GM23248 (cell line): ENCODE measurements at regions not wholly inside any gene's neighbourhood (a gene's known extent, or its start where the extent isn't known, plus 50 kb on each side); places are given as distances from the start of the nearest gene placed in this dataset.

Experiments
- DNase-seq: peaks from one replicate; pipeline ENCODE4 v3.0.0-alpha.2; 2015
- H2AFZ ChIP-seq: fragments of 200-600 bp; sonication (generic); 2 replicates; pipeline ENCODE4 v1.6.1; 2016; ENCODE audit warnings: antibody characterized with exemption
- H3F3A ChIP-seq: fragments of 200-600 bp; sonication (generic); 2 replicates; pipeline ENCODE4 v1.6.1; 2016; ENCODE audit warnings: mild to moderate bottlenecking, antibody characterized with exemption, mixed run types; ENCODE audit not compliant: insufficient read depth
- H3K27ac ChIP-seq: fragments of 200-600 bp; sonication (generic); 2 replicates; pipeline ENCODE4 v1.5.1; 2016; ENCODE audit warnings: mild to moderate bottlenecking
- H3K27me3 ChIP-seq: fragments of 200-600 bp; sonication (generic); replicated peaks from 2 replicates; pipeline ENCODE4 v1.6.1; 2016; ENCODE audit warnings: mild to moderate bottlenecking; ENCODE audit not compliant: insufficient read depth
- H3K36me3 ChIP-seq: fragments of 200-600 bp; sonication (generic); 2 replicates; pipeline ENCODE4 v1.6.1; 2016; ENCODE audit warnings: low read depth, mild to moderate bottlenecking
- H3K4me1 ChIP-seq: fragments of 200-600 bp; sonication (generic); 2 replicates; pipeline ENCODE4 v1.6.1; 2016; ENCODE audit warnings: mild to moderate bottlenecking; ENCODE audit not compliant: insufficient read depth
- H3K4me2 ChIP-seq: fragments of 200-600 bp; sonication (generic); one replicate; pipeline ENCODE4 v1.6.1; 2016; ENCODE audit warnings: mild to moderate bottlenecking; ENCODE audit not compliant: unreplicated experiment
- H3K4me3 ChIP-seq: fragments of 200-600 bp; sonication (generic); 2 replicates; pipeline ENCODE4 v1.5.1; 2016; ENCODE audit warnings: mild to moderate bottlenecking
- H3K79me2 ChIP-seq: fragments of 200-600 bp; sonication (generic); 2 replicates; pipeline ENCODE4 v1.6.1; 2016; ENCODE audit warnings: mild to moderate bottlenecking; ENCODE audit not compliant: insufficient read depth
- H3K9ac ChIP-seq: fragments of 200-600 bp; sonication (generic); 2 replicates; pipeline ENCODE4 v1.6.1; 2016; ENCODE audit warnings: mild to moderate bottlenecking
- H3K9me2 ChIP-seq: fragments of 200-600 bp; sonication (generic); 2 replicates; pipeline ENCODE4 v1.6.1; 2016; ENCODE audit warnings: mixed run types, mild to moderate bottlenecking, moderate library complexity; ENCODE audit not compliant: insufficient read depth
- H3K9me3 ChIP-seq: fragments of 200-600 bp; sonication (generic); one replicate; pipeline ENCODE4 v1.6.1; 2017; ENCODE audit warnings: low read depth
- H4K20me1 ChIP-seq: fragments of 200-600 bp; sonication (generic); 2 replicates; pipeline ENCODE4 v1.6.0; 2016; ENCODE audit not compliant: insufficient read depth
- EZH2 ChIP-seq: fragments of 200-600 bp; sonication (generic); IDR thresholded peaks from 2 replicates; pipeline ENCODE4 v1.6.1; 2018; ENCODE audit warnings: antibody characterized with exemption, mild to moderate bottlenecking; ENCODE audit not compliant: insufficient read depth, poor library complexity, severe bottlenecking
- EZH2phosphoT487 ChIP-seq: fragments of 200-600 bp; sonication (generic); IDR thresholded peaks from 2 replicates; pipeline ENCODE4 v1.6.1; 2018; ENCODE audit warnings: antibody characterized with exemption, moderate library complexity, mild to moderate bottlenecking, low read depth; ENCODE audit not compliant: insufficient read depth
- WGBS, 2 experiments: methylation state at CpG; one replicate each; pipeline ENCODE4 v1.1.6; 2015 to 2017; ENCODE audit warnings: low lambda C conversion rate in 2 of 2, low coverage in 1 of 2; ENCODE audit errors: missing lambda C conversion rate in 2 of 2; 5-methylcytosine and 5-hydroxymethylcytosine counted together
- in situ Hi-C: fragments of 300-500 bp; cut with MboI; formaldehyde crosslinking; loops from 2 replicates; pipeline ENCODE4 v1.15.0; 2020

- in situ Hi-C loops: no loop called here
- H3K9me2 ChIP-seq: no peaks in the 10 kb centered on the region
- H3K4me3 ChIP-seq: no peak overlapping the region
- H3K27me3 ChIP-seq: 0 out of 2 replicates have a peak, but pooled peaks cover 3% of the 10 kb centered on the region
- no peak overlapping the region for H3K27ac ChIP-seq
- no peaks in the 10 kb centered on the region for H3K36me3 ChIP-seq
- H2AFZ ChIP-seq: no peak overlapping the region
- TF ChIP-seq EZH2: no peak
- TF ChIP-seq EZH2phosphoT487: no peak
- H3K4me1 ChIP-seq: no peaks in the 10 kb centered on the region
- 29 to 37% methylated on average over 7 of the region's 7 CpGs for WGBS, 2 experiments
- no peaks in the 10 kb centered on the region for H3K79me2 ChIP-seq
- H3K9ac ChIP-seq: no peak overlapping the region
- H3K9me3 ChIP-seq: no peaks in the 10 kb centered on the region
- no peaks in the 10 kb centered on the region for H3F3A ChIP-seq
- DNase-seq: no peak
- no peak overlapping the region for H3K4me2 ChIP-seq
- H4K20me1 ChIP-seq: no peaks in the 10 kb centered on the region
These were observed 333.5 kb downstream of the RRAGC start for GRCh38 chr1:38526046-38526445.

- Histone ChIP-seq H3K36me3 (no peaks in the 10 kb centered on the region), H3K79me2 (no peaks in the 10 kb centered on the region), H3K27me3 (0 out of 2 replicates have a peak, but pooled peaks cover 3% of the 10 kb centered on the region), H3K9me2 (no peaks in the 10 kb centered on the region), H3K4me3 (no peak overlapping the region), H3K4me1 (no peaks in the 10 kb centered on the region), H2AFZ (no peak overlapping the region), H3K9me3 (no peaks in the 10 kb centered on the region), H3K9ac (no peak overlapping the region), H3K4me2 (no peak overlapping the region), H4K20me1 (no peaks in the 10 kb centered on the region), H3F3A (no peaks in the 10 kb centered on the region), H3K27ac (no peak overlapping the region)
- WGBS, 2 experiments: 43% methylated on average over 4 of the region's 4 CpGs
- in situ Hi-C loops: no loop called here
- no peak for TF ChIP-seq EZH2
- TF ChIP-seq EZH2phosphoT487: no peak
- DNase-seq: no peak
These were observed 334.1 kb downstream of the RRAGC start for GRCh38 chr1:38525343-38526043.

GRCh38 chr1:38524025-38524641 lies 335.4 kb downstream of the RRAGC start:
- H3K9me2 ChIP-seq: no peaks in the 10 kb centered on the region
- no peak for DNase-seq
- 34 to 41% methylated on average over 8 of the region's 8 CpGs for WGBS, 2 experiments
- no peak overlapping the region for H3K4me3 ChIP-seq
- H3K4me1 ChIP-seq: no peaks in the 10 kb centered on the region
- H3K36me3 ChIP-seq: no peaks in the 10 kb centered on the region
- no peak overlapping the region for H2AFZ ChIP-seq
- H3K27ac ChIP-seq: no peak overlapping the region
- no peaks in the 10 kb centered on the region for H4K20me1 ChIP-seq
- no peaks in the 10 kb centered on the region for H3K79me2 ChIP-seq
- H3K9ac ChIP-seq: no peak overlapping the region
- no peaks in the 10 kb centered on the region for H3F3A ChIP-seq
- in situ Hi-C loops: no loop called here
- TF ChIP-seq EZH2phosphoT487 (no peak), EZH2 (no peak)
- H3K4me2 ChIP-seq: no peak overlapping the region
- no peaks in the 10 kb centered on the region for H3K9me3 ChIP-seq
- 0 out of 2 replicates have a peak, but pooled peaks cover 8% of the 10 kb centered on the region for H3K27me3 ChIP-seq

- no peak overlapping the region for H3K4me3 ChIP-seq
- 0 out of 2 replicates have a peak overlapping the region, but pooled peaks have one; percentile 24 for H2AFZ ChIP-seq
- H3K9ac ChIP-seq: no peak overlapping the region
- H3K9me2 ChIP-seq: no peaks in the 10 kb centered on the region
- no peak for TF ChIP-seq EZH2
- no peak for TF ChIP-seq EZH2phosphoT487
- DNase-seq: no peak
- no peak overlapping the region for H3K4me2 ChIP-seq
- H3K27me3 ChIP-seq: 0 out of 2 replicates have a peak, but pooled peaks cover 8% of the 10 kb centered on the region
- H3K79me2 ChIP-seq: no peaks in the 10 kb centered on the region
- no peaks in the 10 kb centered on the region for H3K9me3 ChIP-seq
- no peaks in the 10 kb centered on the region for H4K20me1 ChIP-seq
- H3K4me1 ChIP-seq: no peaks in the 10 kb centered on the region
- WGBS, 2 experiments: 36 to 42% methylated on average over 7 of the region's 7 CpGs
- no peaks in the 10 kb centered on the region for H3F3A ChIP-seq
- H3K27ac ChIP-seq: no peak overlapping the region
- in situ Hi-C loops: no loop called here
- no peaks in the 10 kb centered on the region for H3K36me3 ChIP-seq
These were observed 336.0 kb downstream of the RRAGC start for GRCh38 chr1:38523568-38523939.
